GM18873 (cell line): ENCODE measurements at regions not wholly inside any gene's neighbourhood (a gene's known extent, or its start where the extent isn't known, plus 50 kb on each side); places are given as distances from the start of the nearest gene placed in this dataset.

Experiments
- ATAC-seq: cut with Tn5 transposase; IDR thresholded peaks from one replicate; pipeline ENCODE4 v1.9.1; 2021; ENCODE audit warnings: mild to moderate bottlenecking, moderate library complexity, moderate number of reproducible peaks; ENCODE audit not compliant: unreplicated experiment, low FRiP score

- no peak for ATAC-seq
Measured at GRCh38 chr13:84563611-84564010, 681.3 kb upstream of the SLITRK1 start.

- no peak for ATAC-seq
Measured at GRCh38 chr13:84553227-84553626, 671.0 kb upstream of the SLITRK1 start.

- no peak for ATAC-seq
Measured at GRCh38 chr13:84543962-84544361, 661.7 kb upstream of the SLITRK1 start.

- no peak for ATAC-seq
Measured at GRCh38 chr13:84542348-84542747, 660.1 kb upstream of the SLITRK1 start.

GRCh38 chr13:84536906-84537305 lies 654.6 kb upstream of the SLITRK1 start:
- ATAC-seq = no peak

- no peak for ATAC-seq
Measured at GRCh38 chr13:84528408-84529070, 646.3 kb upstream of the SLITRK1 start.

- no peak for ATAC-seq
Measured at GRCh38 chr13:84525865-84526264, 643.6 kb upstream of the SLITRK1 start.

- ATAC-seq = no peak
Measured at GRCh38 chr13:84524586-84524985, 642.3 kb upstream of the SLITRK1 start.

- ATAC-seq = no peak
Measured at GRCh38 chr13:84500016-84500415, 617.7 kb upstream of the SLITRK1 start.

GRCh38 chr13:84497613-84498012 lies 615.3 kb upstream of the SLITRK1 start:
- ATAC-seq = no peak

- no peak for ATAC-seq
Measured at GRCh38 chr13:84491952-84492351, 609.7 kb upstream of the SLITRK1 start.

- ATAC-seq = no peak
Measured at GRCh38 chr13:84487752-84488151, 605.5 kb upstream of the SLITRK1 start.

- no peak for ATAC-seq
Measured at GRCh38 chr13:84481958-84482357, 599.7 kb upstream of the SLITRK1 start.

GRCh38 chr13:84479656-84480055 lies 597.4 kb upstream of the SLITRK1 start:
- ATAC-seq = no peak

- ATAC-seq = no peak
Measured at GRCh38 chr13:84470528-84470927, 588.3 kb upstream of the SLITRK1 start.

- no peak for ATAC-seq
Measured at GRCh38 chr13:84466461-84466860, 584.2 kb upstream of the SLITRK1 start.

GRCh38 chr13:84460989-84461388 lies 578.7 kb upstream of the SLITRK1 start:
- ATAC-seq = no peak

GRCh38 chr13:84455143-84455905 lies 573.0 kb upstream of the SLITRK1 start:
- ATAC-seq = no peak

GRCh38 chr13:84447640-84447978 lies 565.3 kb upstream of the SLITRK1 start:
- ATAC-seq = no peak

- ATAC-seq = no peak
Measured at GRCh38 chr13:84446972-84447639, 564.8 kb upstream of the SLITRK1 start.

GRCh38 chr13:84445776-84446175 lies 563.5 kb upstream of the SLITRK1 start:
- no peak for ATAC-seq

- no peak for ATAC-seq
Measured at GRCh38 chr13:84443463-84443862, 561.2 kb upstream of the SLITRK1 start.
